ENCODE measurements at regions not wholly inside any gene's neighbourhood (a gene's known extent, or its start where the extent isn't known, plus 50 kb on each side); places are given as distances from the start of the nearest gene placed in this dataset.
"Not testable (repeated sequence)": the region's sequence is repeated elsewhere in the genome, so short reads cannot be mapped to it uniquely, and the experiment has no call there.

DNA sequence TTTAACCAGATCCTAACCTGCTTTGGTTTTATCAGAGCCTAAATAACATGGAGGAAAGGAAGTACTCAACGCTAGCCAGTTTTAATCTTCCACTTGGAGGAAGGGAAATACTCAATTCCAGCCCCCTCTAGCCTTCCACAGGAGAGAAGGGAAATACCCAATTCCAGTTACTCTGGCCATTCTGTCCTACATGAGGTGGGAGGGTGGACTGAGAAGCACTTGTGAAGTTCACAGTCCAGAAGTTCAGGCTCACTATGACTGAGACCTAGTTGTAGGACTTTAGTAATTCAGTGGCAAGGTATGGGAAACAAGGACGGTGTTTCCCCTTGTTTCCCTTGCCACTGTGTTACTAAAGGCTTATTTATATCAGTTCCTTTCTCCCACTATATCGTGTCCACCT is 672.0 kb downstream of the RFPL4B start:
- intact Hi-C loops (cut with DNase I) = no loop called here
- DNase-seq (ENCODE audit: low spot score) (no peak), ATAC-seq (peak; percentile 43)

- intact Hi-C loops (cut with DNase I) = no loop called here
- DNase-seq (ENCODE audit: low spot score) = no peak
- no peak for ATAC-seq
Measured at GRCh38 chr6:113027780-113028179, 680.6 kb downstream of the RFPL4B start.

- ATAC-seq; intact Hi-C loops (cut with DNase I); DNase-seq (ENCODE audit: low spot score): not testable (repeated sequence)
Measured at GRCh38 chr6:113029161-113029560, 682.0 kb downstream of the RFPL4B start.

DNA sequence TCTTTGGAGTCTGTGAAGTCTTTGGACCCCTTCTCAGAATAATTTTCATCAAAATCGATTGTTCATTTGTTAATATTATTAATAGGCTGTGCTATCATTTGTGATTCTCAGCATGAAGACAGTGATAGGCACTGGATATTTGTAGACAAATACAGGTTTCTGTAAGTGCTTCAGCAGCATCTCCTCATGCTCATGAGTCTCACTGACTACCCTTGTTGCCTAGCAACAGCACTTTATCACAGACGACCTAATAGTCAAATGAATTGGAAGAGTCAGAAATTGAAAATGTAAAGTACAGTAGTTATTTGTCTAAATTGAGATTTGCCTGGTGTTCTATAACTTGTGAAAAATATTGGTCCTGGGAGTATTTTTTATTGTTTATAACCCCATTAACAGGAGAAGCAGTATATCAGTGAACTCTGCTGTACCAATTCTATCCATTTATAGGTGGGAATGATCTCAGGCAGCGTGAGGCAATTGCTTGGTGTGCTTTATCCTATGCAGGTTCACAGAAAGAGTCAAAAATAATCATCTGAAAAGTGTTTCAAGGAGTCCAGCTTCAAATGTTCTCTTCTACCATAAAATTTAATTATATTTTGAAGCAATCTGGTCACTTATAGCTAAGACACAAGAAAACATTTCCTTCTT is 684.6 kb downstream of the RFPL4B start:
- intact Hi-C loops (cut with DNase I) = no loop called here
- no peak for ATAC-seq
- no peak for DNase-seq (ENCODE audit: low spot score)

DNA sequence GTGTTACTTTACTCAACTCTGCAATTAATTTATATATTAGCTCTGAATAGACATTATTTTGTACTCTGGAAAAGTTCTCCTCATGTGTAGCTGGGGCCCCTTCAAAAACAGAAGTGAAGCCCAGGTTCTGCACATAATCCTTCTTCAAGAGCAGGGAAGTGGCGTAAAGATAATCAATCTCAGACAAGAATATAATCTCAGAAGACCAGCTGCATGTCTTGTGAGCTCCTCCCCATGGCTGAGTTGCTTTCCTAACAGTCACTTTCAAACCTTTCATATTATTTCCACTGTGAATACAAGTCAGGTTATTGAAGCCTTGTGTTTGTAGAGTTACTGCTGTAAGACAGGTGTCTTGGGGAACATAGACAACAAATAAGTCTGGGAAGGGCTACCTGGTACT is 691.9 kb downstream of the RFPL4B start:
- no peak for ATAC-seq
- no peak for DNase-seq (ENCODE audit: low spot score)
- intact Hi-C loops (cut with DNase I) = no loop called here

DNA sequence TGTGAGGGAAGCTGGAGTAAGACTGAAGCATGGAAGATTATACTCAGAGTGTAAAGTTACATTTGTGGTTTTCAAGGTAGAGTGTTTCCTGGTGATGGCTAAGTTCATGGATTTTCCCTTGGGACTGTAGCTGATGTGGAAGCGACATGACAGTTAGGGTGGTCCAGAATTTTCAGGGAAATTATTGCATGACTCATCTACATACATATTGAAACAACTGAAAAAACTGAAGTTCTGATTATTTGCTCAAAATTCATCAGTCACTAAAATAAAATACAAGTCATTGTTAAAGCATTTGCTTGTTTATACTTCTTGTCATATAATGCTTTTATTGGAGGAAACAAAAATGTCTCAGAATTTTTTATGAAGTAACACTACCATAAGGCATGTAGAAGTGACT is 700.0 kb downstream of the RFPL4B start:
- ATAC-seq (no peak), DNase-seq (ENCODE audit: low spot score) (no peak)
- intact Hi-C loops (cut with DNase I) = no loop called here

GRCh38 chr6:113047932-113048331 is 700.8 kb downstream of the RFPL4B start:
- no peak for DNase-seq (ENCODE audit: low spot score)
- ATAC-seq = no peak
- intact Hi-C loops (cut with DNase I) = no loop called here

DNA sequence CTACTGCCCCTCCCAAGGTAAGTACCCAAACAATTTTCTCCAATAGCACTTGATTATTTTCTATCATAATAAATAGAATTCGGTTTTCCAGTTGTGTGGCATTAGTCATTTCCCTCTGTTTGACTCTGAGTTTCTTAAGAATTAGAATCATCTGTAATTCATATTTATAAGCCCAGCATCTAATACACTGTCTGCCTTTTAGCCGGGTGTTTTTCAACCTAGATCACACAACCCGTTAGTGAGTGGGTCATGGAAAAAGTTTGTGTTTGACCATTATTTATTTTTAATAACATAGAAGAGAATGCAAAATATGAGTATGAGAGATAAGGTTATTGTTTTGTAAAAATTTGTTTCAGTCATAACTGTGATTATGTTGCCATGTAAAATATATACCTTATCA is 701.6 kb downstream of the RFPL4B start:
- intact Hi-C loops (cut with DNase I) = no loop called here
- ATAC-seq = no peak

DNA sequence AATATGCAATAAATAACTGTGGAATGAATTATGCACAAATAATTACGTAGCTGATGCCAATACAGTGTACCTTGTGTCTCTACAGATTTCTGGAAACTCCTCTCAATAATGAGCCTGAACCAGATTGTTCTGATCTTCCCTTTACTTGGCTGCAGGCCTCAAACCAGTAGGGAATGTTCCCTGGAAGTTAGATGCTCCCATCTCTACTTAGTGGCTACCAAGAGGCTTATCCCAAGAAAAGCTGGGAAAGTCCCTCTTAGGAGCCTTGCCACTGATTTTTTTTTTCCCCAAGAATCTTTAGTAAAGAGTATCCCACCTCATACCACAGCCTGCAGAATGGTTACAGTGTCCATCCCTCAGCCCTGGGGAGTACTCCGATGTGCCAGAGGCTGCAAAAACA is 702.1 kb downstream of the RFPL4B start:
- intact Hi-C loops (cut with DNase I) = no loop called here
- peak; percentile 59 for ATAC-seq
- DNase-seq (ENCODE audit: low spot score) = no peak

More for the DNA sequence above, 701.6 kb downstream of the RFPL4B start:
- DNase-seq (ENCODE audit: low spot score) = no peak

DNA sequence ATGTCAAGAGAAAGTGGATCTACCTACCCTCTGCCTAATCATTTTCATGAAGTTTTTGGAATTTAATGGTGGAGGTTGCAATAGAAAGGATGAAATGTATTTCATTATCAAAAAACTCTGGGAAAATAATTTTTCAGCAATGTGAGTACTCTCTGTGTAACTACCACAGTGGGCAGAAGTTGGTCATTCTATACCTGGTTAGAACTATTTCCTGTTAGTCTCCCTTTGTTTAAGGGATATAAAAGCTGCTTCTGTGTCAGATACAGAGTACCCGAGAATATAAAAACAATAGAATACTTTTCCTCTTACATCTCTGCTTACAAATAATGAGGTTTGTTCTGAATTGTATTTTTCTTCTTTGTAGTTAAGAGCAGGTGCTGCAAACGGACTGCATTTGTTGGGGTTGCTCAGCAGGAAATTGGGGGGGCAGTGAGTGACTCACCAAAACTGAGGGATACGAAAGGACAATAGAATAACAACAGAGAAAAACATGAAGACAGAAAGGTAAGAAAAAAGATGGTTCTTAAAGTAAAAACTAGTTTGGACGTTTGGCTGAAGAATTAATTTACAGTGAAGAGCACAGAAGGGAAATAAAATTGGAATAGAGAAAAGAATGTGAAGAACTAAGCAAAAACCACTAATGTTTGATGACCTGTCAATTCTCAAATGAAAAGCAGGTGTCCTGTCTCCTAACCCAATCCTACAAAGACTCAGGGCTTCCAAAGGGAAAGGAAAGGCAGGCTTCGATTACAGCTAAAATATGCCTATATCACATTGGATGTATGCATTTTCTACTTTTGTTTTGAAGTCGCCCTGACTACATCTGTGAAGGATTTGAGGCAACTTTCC is 703.1 kb downstream of the RFPL4B start:
- intact Hi-C loops (cut with DNase I) = no loop called here
- ATAC-seq (no peak), DNase-seq (ENCODE audit: low spot score) (no peak)

- no peak for ATAC-seq
- DNase-seq (ENCODE audit: low spot score) = no peak
- intact Hi-C loops (cut with DNase I) = no loop called here
Measured at GRCh38 chr6:113050979-113051378, 703.8 kb downstream of the RFPL4B start.

GRCh38 chr6:113052506-113052905 is 705.4 kb downstream of the RFPL4B start:
- intact Hi-C loops (cut with DNase I) = no loop called here
- DNase-seq (ENCODE audit: low spot score) (no peak), ATAC-seq (no peak)

GRCh38 chr6:113055061-113055460 is 707.9 kb downstream of the RFPL4B start:
- DNase-seq (ENCODE audit: low spot score) (no peak), ATAC-seq (no peak)
- intact Hi-C loops (cut with DNase I) = no loop called here

- DNase-seq (ENCODE audit: low spot score) (no peak), ATAC-seq (no peak)
- intact Hi-C loops (cut with DNase I) = no loop called here
Measured at GRCh38 chr6:113055998-113056397, 708.9 kb downstream of the RFPL4B start.

DNA sequence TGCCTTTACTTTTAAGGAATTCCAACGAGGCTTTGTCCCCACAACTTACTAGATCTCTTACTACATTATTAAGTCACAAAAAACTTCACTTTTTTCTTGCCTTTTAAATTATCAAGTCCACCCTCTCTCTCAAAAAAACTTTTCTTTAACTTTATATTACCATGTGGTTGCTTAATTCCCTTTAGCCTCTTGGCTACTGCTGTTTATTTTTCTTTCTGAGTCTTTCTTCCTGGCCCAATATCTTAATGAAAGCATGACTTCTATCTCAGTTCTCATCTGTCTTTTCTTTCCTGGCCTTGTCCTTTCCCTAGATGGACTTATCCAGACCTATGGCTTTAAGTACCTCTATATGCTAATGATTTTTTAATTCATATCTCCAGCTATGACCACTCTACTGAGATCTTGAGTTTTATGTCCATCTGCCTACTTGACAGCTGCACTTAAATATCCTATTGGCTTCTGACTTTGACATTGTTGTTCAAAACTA is 710.5 kb downstream of the RFPL4B start:
- intact Hi-C loops (cut with DNase I) = no loop called here
- DNase-seq (ENCODE audit: low spot score) = no peak
- ATAC-seq = no peak

DNA sequence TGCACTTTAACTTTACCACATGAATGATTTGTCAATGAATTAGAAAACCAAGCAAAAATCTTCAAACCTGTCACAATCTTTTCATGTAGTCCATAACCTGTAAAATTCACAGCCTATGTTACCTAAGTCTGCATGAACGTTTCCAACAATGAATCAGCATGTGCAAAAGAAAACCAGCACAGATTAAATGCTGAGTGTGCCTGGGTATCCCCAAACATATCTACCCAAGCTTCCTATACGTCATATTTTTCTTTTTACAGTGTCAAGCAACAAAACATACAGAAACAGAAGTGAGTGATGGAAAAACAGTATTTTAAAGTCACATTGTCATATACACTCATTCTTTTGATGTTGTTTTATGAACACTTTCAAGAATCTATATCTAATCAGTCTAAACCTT is 713.5 kb downstream of the RFPL4B start:
- no peak for ATAC-seq
- intact Hi-C loops (cut with DNase I) = no loop called here
- DNase-seq (ENCODE audit: low spot score) = no peak

DNA sequence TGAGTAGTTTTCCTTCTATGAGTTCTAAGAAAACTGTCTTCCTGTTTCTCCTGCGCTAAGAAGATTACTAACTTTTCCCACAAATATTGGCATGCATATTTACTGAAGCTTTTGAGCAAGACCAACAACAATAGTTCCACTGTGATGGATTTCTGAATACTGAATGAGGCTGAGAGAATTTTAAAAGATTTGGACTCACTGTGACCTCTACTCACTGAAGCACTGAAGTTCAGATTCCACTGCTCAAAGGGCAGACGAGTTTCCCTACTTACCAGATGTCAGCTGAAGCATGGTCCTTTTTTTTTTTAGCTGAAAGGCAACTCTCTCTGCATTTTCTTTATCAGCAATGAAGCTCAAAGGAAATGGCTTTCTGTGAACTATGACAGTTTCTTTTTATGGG is 718.5 kb downstream of the RFPL4B start:
- intact Hi-C loops (cut with DNase I) = no loop called here
- ATAC-seq (peak; percentile 96), DNase-seq (ENCODE audit: low spot score) (no peak)

- ATAC-seq (no peak), DNase-seq (ENCODE audit: low spot score) (no peak)
- intact Hi-C loops (cut with DNase I) = no loop called here
Measured at GRCh38 chr6:113067612-113068275, 720.6 kb downstream of the RFPL4B start.

GRCh38 chr6:113068570-113068969 is 721.4 kb downstream of the RFPL4B start:
- ATAC-seq = no peak
- DNase-seq (ENCODE audit: low spot score) = no peak
- intact Hi-C loops (cut with DNase I) = no loop called here

DNA sequence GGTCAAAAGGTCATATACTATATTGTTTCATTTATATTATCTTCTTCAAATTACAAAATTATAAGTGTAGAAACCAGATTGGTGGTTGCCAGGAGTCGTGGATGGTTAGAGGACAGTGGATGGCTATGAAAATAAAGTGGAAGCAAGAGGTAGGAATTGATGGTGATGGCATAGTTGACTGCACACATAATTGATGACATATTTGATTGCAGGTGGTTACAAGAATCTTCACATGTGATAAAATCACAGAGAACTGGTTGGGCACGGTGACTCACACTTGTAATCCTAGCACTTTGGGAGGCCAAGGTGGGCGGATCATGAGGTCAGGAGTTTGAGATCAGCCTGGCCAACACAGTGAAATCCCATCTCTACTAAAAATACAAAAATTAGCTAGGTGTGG is 723.6 kb downstream of the RFPL4B start:
- intact Hi-C loops (cut with DNase I); DNase-seq (ENCODE audit: low spot score); ATAC-seq: not testable (repeated sequence)
